ENCODE measurements at regions not wholly inside any gene's neighbourhood (a gene's known extent, or its start where the extent isn't known, plus 50 kb on each side); places are given as distances from the start of the nearest gene placed in this dataset.

DNA sequence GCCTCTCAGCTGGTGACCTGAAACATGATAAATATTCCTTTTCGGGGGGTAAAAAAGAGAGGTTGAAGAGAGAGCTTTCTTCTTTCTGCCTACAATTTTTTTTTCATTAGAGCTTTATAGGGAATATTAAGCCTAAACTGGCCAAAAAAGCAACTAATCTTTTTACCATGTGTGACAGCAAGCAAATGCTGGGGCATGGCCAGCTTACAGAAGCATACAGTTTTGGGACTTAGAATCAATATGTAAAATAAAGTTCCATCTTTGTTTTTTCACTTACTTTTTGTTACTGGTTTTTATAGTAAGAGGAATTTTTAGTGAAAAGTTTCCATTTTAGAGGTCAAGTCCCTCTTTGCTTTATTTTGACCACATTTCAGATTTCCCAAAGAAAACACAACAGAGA, 301.2 kb upstream of the DEPDC1 start:
- no peak for DNase-seq (ENCODE audit: low read depth)
- no peak for FAIRE-seq
- H3K36me3 ChIP-seq (ENCODE audit: control insufficient read depth, insufficient read depth, low read length), result no peaks in the 10 kb centered on the region
- TF ChIP-seq CTCF (IDR thresholded peaks at IDR 0.05; ENCODE audit: insufficient read depth, low read length, severe bottlenecking), result no peak
- H3K27me3 ChIP-seq (ENCODE audit: control insufficient read depth, insufficient read depth, low read length), result no peaks in the 10 kb centered on the region
- no peak overlapping the region for H3K4me3 ChIP-seq (ENCODE audit: low read depth, low read length)

DNA sequence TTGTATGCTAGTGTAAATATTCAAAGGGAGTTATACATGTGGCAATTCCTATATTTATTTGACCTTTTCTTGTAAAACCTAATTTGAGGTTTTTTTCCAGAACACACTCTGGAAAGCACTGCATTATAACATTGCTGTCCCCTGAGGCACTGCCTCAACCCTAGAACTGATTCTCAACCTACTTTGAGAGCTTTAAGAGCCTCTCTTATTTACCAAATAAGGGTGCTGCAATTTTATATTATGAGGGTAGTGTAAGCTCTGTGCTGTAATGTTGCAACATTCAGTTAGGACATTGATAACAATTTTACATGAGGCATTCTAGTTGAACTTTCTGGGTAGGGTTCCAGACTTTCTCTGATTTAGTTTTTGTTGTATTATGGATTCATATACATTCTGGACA, 302.2 kb upstream of the DEPDC1 start:
- Histone ChIP-seq H3K36me3 (ENCODE audit: control insufficient read depth, insufficient read depth, low read length) (no peaks in the 10 kb centered on the region), H3K4me3 (ENCODE audit: low read depth, low read length) (no peak overlapping the region), H3K27me3 (ENCODE audit: control insufficient read depth, insufficient read depth, low read length) (no peaks in the 10 kb centered on the region)
- DNase-seq (ENCODE audit: low read depth) (no peak), FAIRE-seq (no peak)
- TF ChIP-seq CTCF (IDR thresholded peaks at IDR 0.05; ENCODE audit: insufficient read depth, low read length, severe bottlenecking), result no peak

DNA sequence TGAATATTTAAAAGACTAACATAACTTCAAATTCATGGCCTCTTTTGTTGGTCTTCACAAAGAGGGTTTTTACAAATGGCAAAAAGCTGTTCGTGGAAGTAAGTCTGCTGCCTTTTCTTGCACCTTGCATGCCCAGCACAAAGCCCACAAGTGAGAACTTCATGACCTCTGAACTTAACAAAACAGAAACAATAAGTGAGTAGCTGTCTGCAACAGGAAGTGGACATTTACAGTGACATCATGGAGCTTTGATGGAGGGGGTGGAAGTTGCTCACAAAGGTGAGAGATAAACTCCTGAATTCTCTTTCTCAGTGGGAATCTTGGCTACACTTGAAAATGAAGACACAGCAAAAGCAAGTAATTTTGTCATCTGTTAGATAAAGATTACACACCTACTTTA, 303.3 kb upstream of the DEPDC1 start:
- no peak for FAIRE-seq

GRCh38 chr1:68801440-68801839, 304.6 kb upstream of the DEPDC1 start:
- Histone ChIP-seq H3K4me3 (ENCODE audit: low read depth, low read length) (no peak overlapping the region), H3K36me3 (ENCODE audit: control insufficient read depth, insufficient read depth, low read length) (no peaks in the 10 kb centered on the region), H3K27me3 (ENCODE audit: control insufficient read depth, insufficient read depth, low read length) (no peaks in the 10 kb centered on the region)
- DNase-seq (ENCODE audit: low read depth) (no peak), FAIRE-seq (no peak)
- no peak for TF ChIP-seq CTCF (IDR thresholded peaks at IDR 0.05; ENCODE audit: insufficient read depth, low read length, severe bottlenecking)

More for the DNA sequence above, 303.3 kb upstream of the DEPDC1 start:
- TF ChIP-seq CTCF (IDR thresholded peaks at IDR 0.05; ENCODE audit: insufficient read depth, low read length, severe bottlenecking), result no peak
- no peak for DNase-seq (ENCODE audit: low read depth)
- Histone ChIP-seq H3K4me3 (ENCODE audit: low read depth, low read length) (no peak overlapping the region), H3K36me3 (ENCODE audit: control insufficient read depth, insufficient read depth, low read length) (no peaks in the 10 kb centered on the region), H3K27me3 (ENCODE audit: control insufficient read depth, insufficient read depth, low read length) (no peaks in the 10 kb centered on the region)

DNA sequence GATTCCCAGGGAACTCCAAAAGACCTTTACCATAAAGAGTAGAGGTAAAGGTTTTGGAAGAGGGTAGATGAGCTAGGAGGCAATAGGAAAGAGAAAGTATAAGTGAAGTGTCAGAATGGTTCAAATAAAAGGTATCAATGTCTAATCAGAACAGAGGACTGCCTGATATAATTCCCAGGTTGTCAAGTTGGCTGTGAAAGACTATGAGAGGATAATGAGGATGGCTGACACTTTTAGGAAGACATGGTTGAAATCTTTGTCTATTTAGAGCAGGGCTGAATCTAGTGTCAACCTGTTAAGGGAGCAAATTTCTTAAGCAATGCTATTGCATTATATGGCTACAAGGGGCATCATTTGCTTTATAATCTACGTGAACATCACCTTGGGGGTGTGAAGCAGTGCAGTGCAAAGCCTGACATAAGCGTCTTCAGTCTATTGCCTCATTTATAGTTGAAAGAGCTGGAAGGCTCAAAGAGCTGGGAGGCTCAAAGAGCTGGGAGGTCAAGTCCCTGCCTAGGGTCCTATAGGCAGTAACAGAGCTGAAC, 308.3 kb upstream of the DEPDC1 start:
- TF ChIP-seq CTCF (IDR thresholded peaks at IDR 0.05; ENCODE audit: insufficient read depth, low read length, severe bottlenecking), result no peak
- Histone ChIP-seq H3K36me3 (ENCODE audit: control insufficient read depth, insufficient read depth, low read length) (no peaks in the 10 kb centered on the region), H3K27me3 (ENCODE audit: control insufficient read depth, insufficient read depth, low read length) (no peaks in the 10 kb centered on the region), H3K4me3 (ENCODE audit: low read depth, low read length) (no peak overlapping the region)
- DNase-seq (ENCODE audit: low read depth) (no peak), FAIRE-seq (no peak)

- Histone ChIP-seq H3K36me3 (ENCODE audit: control insufficient read depth, insufficient read depth, low read length) (no peaks in the 10 kb centered on the region), H3K4me3 (ENCODE audit: low read depth, low read length) (no peak overlapping the region), H3K27me3 (ENCODE audit: control insufficient read depth, insufficient read depth, low read length) (no peaks in the 10 kb centered on the region)
- TF ChIP-seq CTCF (IDR thresholded peaks at IDR 0.05; ENCODE audit: insufficient read depth, low read length, severe bottlenecking), result no peak
- no peak for DNase-seq (ENCODE audit: low read depth)
- FAIRE-seq, result no peak
Observed at GRCh38 chr1:68808351-68808750, 311.5 kb upstream of the DEPDC1 start.
